GM21737 (cell line): ENCODE measurements at regions not wholly inside any gene's neighbourhood (a gene's known extent, or its start where the extent isn't known, plus 50 kb on each side); places are given as distances from the start of the nearest gene placed in this dataset.
"Not testable (repeated sequence)": the region's sequence is repeated elsewhere in the genome, so short reads cannot be mapped to it uniquely, and the experiment has no call there.

Experiments used
- ATAC-seq: cut with Tn5 transposase; IDR thresholded peaks from one replicate; pipeline ENCODE4 v1.9.1; 2021; ENCODE audit warnings: mild to moderate bottlenecking, moderate library complexity; ENCODE audit not compliant: unreplicated experiment

- ATAC-seq, result not testable (repeated sequence)
Measured at GRCh38 chr20:25867015-25867775, 170.5 kb upstream of the ZNF337 start.

GRCh38 chr20:25865715-25866656 is 169.3 kb upstream of the ZNF337 start:
- ATAC-seq, result no peak

- not testable (repeated sequence) for ATAC-seq
Measured at GRCh38 chr20:25864963-25865714, 168.5 kb upstream of the ZNF337 start.

- ATAC-seq, result no peak
Measured at GRCh38 chr20:25864326-25864962, 167.8 kb upstream of the ZNF337 start.

- ATAC-seq, result no peak
Measured at GRCh38 chr20:25863536-25864325, 167.1 kb upstream of the ZNF337 start.

- ATAC-seq, result peak; percentile 46
Measured at GRCh38 chr20:25862967-25863530, 166.4 kb upstream of the ZNF337 start.

GRCh38 chr20:25860531-25861150 is 164.0 kb upstream of the ZNF337 start:
- no peak for ATAC-seq

GRCh38 chr20:25859649-25860530 is 163.2 kb upstream of the ZNF337 start:
- no peak for ATAC-seq

GRCh38 chr20:25858495-25859425 is 162.1 kb upstream of the ZNF337 start:
- no peak for ATAC-seq

GRCh38 chr20:25857091-25857788 is 160.6 kb upstream of the ZNF337 start:
- ATAC-seq, result not testable (repeated sequence)

- ATAC-seq, result no peak
Measured at GRCh38 chr20:25856256-25856884, 159.7 kb upstream of the ZNF337 start.

- ATAC-seq, result not testable (repeated sequence)
Measured at GRCh38 chr20:25855451-25856156, 159.0 kb upstream of the ZNF337 start.

GRCh38 chr20:25854666-25855065 is 158.0 kb upstream of the ZNF337 start:
- ATAC-seq, result not testable (repeated sequence)

GRCh38 chr20:25853718-25854388 is 157.2 kb upstream of the ZNF337 start:
- not testable (repeated sequence) for ATAC-seq
